GM21390 (cell line): ENCODE measurements at regions not wholly inside any gene's neighbourhood (a gene's known extent, or its start where the extent isn't known, plus 50 kb on each side); places are given as distances from the start of the nearest gene placed in this dataset.

Experiments
- ATAC-seq: cut with Tn5 transposase; IDR thresholded peaks from one replicate; pipeline ENCODE4 v1.9.1; 2021; ENCODE audit not compliant: unreplicated experiment

DNA sequence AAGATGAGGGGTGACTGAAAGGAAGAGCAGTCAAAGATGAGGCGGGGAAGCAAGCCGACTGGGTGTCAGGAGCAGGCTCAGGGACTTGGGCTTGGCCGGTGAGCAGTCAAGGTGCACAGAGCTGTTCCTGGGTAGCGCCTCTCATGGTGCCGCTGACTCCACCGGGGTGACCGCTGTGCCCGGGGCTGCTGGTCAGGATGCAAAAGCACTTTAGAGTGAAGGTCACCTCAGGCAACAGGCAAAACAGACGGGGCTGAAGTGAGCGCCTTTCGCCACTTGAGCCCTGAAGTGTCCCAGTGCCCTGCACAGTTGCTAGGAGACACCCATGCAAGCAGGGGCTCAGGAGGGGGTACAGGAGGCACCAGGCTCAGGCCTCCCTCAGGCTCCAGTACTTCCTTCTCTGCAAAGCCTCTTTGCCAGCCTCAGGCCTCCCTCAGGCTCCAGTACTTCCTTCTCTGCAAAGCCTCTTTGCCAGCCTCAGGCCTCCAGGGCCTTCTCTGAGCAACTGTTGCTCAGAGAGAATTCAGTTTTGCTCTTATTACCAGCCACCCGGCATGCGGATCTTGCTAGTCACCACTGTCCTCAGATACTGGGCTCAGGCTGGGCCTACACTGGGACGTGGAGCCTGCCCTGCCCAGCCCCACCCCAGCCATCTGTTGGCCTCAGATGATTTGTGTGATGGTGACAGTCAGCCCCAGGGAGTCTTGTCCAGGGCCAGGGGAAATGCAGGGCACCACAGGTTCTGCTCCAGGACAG lies 99.7 kb upstream of the IRF2BP2 start:
- no peak for ATAC-seq

DNA sequence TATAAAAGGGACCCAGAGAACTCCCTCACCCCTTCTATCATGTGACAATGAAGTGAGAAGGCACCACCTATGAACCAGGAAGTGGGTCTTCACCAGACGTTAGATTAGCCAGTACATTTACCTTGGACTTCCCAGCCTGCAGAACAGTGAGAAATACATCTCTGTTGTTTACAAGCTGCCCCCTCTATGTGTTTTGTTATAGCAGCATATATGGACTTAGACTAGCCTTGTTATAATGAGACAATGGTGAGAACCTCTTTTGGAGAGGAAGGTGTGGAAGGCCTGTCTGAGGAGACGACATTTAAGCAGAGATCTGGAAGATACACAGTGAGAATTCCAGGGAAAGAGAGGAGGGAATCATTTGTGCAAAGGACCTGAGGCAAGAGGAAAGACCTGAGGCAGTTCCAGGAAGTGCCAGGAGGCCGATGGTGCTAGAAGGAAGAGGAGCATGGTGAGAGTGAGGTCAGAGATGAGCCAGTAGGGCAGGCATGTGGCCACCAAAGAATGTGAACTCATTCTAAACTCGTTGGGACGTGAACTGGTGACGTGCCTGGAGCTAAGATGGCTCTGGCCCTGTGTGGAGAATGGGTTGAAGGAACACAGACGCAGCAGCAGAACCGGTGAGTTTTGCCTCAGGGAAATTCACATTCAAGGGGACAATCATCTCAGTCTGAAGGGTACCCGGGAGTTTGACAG lies 98.9 kb upstream of the IRF2BP2 start:
- no peak for ATAC-seq

DNA sequence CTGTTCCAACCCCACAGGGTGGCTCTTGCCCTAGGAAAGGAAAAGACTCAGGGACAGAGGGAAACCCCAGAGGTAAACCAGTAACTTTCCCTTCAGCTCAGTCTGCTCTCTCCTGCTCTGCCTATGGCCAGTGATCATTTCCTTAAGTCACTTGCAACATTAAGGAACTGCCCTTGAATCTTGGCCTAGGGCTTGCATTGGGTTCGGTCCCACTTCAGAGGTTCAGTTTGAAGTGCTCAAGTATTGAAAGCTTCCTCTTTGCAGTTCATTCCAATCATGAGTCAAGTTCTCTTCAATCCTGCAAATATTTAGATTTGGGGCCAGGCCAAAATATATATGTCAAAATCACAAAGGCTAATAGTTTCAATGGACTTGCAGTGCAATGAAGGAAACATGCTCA lies 97.7 kb upstream of the IRF2BP2 start:
- no peak for ATAC-seq

DNA sequence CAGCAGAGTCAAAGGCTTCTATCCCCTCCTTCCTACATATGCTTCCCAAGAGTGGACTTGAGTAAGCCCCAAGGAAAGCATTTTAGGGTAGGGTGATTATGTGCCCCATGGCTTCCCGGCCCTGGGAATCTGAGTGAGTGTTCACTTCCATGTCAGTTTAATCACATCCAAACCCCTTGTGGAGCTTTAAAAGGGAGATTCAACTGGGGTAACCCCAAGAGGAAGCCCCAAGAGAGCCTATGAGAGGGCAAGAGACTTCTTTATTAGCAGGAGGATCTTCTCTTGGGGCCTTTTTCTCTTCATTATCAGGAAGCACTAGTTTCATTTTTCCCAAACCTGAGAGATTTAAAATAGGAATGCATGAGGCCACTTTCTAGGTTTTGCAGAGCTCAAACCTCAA lies 97.0 kb upstream of the IRF2BP2 start:
- ATAC-seq = no peak

DNA sequence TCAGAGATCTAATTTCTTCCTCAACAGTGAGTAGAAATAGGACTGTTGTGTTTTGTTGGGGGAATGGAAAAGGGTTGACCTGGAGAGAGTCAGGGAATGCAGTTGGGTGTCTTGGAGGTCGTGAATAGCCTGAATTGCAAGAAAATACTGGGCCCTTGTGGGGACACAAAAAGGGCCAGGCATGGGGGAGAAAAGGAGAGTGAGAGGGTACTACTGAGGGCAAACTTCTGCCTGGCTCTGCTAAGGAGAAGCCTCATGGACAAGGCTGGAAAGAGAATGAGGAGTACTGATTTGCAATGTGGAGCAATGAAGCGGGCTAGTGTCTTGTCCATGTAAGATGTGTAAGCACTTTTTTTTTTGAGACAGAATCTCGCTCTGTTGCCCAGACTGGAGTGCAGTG lies 96.2 kb upstream of the IRF2BP2 start:
- ATAC-seq = no peak

DNA sequence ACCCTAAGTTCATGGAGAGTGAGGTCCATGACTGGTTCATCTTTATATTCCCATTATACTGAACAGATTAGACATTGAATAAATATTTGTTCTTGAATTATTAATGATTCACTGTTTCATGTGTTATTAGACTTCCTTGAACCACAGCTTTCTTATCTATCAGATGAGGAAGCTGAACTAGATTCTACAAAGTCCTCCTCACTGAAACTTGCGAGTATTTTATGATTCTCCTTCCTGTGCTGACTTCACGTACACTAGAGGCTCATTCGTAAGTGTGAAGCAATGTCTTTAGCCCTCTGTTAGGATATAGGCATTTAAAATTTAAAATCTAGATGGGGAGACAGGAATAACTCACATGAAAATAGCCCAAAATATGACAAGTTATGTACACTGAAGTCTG lies 95.6 kb upstream of the IRF2BP2 start:
- no peak for ATAC-seq

DNA sequence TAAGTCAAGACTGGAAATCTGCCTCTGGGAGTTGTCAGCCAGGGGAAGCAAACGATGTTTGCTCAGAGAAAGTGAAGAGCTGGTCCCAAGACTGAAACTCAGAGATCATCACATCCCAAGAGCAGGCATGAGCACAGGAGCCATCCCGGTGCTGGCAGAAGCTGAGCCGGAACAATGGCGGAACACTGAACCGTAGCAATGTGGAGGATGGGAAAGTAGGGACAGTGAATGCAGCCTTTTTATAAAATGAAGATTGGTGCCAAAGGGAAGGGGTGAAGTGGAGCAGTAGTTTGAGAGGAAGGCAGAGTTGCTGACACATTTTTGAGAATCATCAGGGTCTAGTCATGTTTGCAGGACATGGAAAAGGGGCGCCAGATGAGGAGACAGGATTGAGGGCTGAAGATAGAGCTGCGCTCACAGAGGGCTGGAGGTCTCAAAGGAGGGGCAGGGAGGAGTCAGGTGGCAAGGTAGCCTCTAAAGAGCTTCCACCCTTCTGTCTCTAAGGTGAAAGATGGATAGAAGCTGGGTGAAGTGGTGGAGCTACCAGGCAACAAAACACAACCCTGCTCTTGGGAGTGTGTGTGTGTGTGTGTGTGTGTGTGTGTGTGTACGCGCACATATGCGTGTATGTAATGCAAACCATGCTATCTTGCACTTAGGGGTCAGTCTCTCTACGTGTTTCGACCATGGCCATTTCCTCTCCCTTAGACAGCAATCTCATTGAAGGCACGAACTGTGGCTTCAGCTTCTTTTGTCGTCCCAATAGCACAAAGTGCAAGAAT lies 94.3 kb upstream of the IRF2BP2 start:
- ATAC-seq = no peak

DNA sequence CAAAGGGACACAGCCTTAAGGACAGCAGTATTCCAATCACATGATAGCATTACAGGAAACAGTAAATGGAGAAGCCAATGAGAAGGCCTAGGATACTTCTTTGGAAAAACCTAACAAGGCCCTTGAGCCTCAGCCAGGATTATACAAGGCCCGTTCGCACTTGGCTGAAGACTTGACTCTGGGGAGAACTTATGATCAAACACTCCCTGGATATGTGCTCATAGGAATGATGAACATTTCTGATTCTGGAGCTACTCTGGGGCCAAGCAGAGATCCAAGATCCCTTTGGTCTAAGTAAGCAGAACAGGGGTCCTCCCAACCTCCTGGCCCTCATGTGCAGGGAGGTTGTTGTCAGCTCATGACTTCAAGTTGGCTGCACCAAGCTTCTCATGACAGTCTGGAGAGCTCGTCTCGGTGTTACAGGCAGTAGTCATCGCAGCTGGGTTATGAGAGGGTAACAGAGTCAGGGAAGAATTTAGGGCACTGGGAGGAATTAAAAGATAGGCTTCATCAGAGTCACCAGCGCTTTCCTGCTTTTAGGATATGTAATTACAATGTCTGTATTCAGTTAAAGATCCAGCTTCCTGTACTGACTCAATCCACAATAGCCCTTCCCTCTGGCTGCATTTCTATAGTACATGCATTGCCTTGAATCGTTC lies 92.5 kb upstream of the IRF2BP2 start:
- no peak for ATAC-seq

DNA sequence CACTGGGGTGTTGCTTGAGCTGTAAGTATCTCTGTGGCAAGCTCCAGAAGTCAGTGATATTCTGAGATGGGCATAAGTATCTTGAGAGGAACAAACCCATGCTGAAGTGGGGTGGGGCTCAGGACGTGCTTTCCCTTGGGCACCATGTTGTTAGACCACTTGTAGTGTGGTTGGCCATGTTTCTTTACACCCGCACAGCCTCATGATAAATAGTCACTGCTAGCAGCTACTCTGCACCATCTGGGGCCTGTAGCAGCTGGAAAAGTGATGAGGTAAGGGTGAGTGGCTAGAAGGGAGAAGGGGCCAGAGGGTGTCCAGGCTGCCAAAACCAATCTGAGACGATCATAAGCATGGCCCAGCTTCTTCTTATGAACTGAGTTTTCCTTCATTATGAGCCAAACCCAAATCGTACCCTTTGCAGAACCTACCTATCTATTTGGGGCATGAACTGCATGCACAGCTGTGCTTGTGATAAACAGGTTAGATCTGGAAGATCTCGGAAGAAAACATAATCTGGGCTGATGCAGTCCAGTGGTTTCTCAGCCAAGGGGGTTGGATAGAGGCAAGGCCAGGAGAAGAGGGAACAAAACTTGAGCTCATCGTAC lies 91.9 kb upstream of the IRF2BP2 start:
- no peak for ATAC-seq

DNA sequence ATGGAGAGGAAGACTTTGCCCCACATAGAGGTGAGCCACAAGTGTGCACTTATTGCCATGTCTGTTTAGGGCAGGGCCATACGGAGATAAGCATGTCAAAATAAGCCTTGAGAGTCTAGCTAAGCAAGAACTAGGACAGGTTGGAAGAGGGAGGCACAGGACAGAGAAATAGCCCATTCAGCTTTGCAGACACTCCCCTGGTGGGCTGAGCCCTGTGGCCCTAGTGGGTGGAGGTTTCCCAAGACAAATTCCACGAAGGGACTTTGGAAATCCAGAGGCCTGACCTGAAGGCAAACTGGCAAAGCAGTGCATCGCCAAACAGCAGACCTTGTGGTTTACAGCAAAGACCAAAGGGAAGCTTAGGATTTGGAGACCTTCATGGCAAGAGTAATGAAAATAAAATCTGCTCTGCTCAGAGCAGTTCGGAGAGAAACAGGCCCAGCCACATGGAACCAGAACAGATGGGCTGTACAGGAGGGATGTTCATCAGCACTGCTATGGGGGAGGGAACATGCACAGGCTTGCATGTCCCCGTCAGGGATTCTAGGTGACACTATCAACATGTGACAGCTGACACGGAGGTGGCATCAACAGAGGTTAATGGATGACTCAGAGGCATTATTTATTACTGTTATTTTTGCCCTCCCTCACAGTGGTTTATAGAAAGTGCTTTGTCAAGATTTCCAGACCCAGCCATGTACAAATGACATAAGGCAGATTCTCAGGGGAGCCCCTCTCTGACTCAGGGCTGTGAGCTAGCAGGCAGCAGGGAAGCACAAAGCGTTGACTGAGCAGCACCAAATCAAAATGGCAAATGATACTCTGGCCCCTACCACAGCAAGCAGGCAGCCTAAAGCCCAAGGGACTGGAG lies 90.1 kb upstream of the IRF2BP2 start:
- peak; percentile 55 for ATAC-seq

DNA sequence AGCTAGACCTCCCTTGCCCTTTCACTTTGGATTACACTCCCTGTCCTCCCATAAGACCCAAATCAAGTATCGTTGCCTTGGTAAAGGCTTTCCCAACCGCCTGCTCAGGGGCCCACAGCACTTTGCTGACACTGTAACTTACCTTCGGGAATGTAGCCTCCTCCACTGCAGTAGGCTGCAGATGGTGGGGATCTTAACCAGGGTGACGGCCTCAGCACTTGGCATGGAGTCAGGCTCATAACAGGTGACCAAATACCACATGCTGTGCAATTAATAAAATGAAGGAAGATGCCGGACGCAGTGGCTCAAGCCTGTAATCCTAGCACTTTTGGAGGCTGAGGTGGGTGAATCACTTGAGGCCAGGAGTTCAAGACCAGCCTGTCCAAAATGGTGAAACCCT lies 88.7 kb upstream of the IRF2BP2 start:
- ATAC-seq = no peak

DNA sequence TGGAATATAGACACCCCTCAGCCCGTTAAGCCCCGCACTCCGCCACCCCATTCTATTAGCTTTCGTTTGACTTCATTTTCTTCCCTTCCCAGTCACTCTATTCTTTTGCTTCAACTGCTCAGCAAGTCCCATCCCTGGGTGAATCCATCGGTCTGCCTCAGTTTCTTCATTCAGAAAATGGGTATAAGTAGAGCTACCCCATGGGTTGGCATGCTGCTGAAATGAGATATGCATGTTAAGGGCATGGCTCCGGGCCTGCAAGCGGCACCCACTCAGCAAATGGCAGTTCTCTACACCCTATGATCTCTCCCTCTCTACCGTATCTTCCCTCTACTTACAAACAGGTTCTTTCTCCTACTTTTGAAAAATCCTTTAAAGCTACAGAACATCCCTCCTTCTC lies 87.8 kb upstream of the IRF2BP2 start:
- ATAC-seq = no peak

DNA sequence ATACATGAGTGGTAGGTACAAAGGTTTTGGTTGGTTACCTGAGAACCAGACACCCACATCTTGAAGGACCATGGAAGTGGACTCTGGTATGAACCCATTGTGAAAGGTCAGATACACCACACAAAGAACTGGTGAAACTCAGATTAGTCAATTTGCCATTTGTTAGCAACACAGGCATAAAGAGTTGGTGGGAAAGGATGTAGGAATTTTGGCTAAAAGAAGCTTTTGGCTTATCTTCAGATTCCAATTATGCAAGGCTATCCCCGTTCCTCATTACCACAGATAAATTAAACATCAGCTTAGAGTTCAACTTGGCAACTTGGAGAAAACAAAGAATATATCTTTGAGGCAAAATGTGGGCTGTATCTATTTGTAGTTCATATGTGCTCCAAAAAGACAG lies 87.0 kb upstream of the IRF2BP2 start:
- no peak for ATAC-seq

DNA sequence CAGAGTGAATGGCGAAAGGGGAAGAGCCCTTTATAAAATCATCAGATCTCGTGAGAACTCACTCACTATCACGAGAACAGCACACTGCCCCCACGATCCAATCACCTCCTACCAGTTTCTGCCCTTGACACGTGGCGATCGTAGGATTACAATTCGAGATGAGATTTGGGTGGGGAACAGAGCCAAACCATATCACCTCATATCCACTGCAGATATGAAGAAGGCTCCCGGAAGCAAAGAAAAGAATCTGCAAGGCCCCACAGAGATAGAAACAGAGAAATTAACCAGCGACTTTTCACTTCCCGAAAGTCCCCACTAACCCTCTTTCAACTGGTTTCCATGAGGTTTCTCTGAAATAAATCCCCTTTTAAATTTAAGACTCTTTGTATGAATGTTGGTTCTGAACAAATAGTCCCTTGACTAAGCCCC lies 86.2 kb upstream of the IRF2BP2 start:
- peak; percentile 64 for ATAC-seq

DNA sequence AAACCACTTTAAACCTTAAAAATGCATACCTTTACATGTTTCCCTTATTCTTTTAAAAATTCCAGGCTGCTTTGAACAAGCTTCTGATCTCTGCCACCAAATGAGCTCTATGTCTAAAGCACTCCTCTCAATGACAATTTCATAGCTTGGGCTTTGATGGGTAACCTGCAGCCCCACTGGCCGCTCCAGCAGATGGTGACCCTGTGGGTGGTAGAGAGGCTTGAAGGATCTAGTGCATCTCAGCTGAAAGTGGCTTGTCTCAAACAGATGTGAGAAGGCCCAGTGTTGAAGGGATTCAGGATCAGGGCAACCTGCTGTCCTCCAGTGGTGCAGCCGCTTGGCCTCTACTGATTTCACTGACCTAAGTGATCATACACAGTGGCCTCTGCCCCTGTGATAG lies 84.7 kb upstream of the IRF2BP2 start:
- ATAC-seq = no peak

DNA sequence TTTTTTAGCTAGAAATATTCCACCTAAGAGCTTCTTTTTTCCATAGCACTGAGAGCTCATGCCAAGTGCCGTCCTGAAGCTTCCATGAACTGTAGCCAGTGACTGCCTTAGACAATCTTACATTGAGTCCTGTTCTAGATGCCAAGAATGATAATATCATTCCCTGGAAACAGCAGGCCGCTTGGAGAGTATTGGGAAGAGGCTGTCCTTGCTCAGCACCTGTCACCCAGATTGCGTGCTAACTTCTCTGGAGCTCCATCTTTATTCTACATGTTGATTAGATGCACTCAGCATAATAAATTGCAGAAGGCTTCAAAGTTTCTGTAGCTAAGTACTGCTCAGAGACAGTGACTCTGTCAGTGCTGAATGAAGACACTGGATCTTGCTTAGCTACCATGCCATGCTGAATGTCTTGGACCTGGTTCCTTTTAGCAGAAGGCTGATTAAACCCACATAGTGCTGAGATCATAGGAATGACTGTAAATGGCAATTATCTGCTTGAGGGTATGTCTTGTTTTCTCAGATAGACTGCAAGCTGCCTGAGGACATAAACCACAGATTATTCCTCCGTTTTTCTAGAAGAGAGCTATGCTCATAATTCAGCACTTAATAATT lies 83.1 kb upstream of the IRF2BP2 start:
- ATAC-seq = no peak

DNA sequence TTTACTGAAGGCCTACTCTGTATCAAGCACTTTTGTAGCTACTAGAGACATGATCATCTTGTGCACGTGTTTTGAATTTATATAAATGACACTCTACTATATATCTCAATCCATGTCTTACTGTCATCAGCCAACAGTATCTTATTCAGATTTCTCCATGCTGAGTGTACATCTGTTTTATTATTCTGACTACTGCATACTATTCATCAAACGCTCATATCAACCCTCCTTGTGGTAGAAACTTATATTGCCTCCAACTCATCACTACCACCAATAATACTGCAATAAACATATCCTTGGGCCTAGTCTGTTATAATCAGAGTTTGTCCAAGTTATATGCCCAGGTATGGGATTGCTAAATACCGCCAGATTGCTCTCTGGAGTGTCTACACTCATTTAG lies 81.6 kb upstream of the IRF2BP2 start:
- ATAC-seq = no peak

DNA sequence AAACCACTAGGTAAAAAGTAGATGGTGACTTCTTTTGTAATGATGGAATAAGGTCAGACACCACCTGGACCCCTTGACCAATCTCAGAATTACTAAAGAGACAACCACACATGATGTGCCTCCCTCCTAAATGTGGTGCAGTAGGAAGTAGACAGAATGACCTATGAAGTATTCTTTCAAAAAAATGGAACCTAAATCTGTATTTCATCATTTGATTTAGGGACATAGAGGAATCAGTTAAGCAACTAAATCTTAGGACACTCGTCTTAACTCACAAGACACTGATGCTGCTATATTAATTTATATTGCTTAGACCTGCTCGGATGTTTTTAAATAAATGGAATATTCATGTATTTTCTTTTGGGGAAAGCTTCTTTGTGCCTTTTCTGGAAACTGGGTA lies 80.9 kb upstream of the IRF2BP2 start:
- ATAC-seq = no peak

DNA sequence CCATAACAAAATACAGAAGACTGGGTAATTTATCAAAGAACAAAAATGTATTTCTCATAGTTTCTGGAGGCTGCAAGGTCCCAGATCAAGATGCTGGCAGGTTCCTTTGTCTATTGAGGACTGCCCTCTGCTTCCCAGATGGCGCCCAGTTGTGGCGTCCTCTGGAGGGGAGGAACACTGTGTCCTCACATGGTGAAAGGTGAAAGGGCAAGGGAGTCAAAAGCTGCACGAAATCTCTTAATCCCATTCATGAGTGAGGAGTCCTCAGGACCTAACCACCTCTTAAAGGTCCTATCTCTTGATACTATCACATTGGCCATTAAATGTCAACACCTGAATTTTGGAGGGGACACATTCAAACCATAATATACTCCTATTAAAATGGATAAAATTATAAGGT lies 79.3 kb upstream of the IRF2BP2 start:
- no peak for ATAC-seq

DNA sequence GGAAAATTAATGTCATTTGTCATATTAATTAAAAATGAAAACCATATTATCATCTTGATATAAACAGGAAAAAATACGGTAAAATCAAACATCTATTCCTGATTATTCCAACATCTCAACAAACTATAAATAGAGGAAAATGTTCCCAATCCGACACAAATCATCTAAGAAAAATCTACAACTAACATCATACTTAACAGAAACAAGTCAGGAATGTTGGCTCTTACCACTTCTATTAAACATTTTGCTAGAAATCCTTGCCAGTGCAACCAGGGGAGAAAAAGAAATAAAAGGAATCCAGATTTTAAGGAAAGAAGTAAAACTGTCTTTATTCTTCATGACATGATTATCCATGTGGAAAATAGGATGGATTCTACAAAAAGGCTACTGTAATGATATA lies 77.0 kb upstream of the IRF2BP2 start:
- ATAC-seq = no peak
